ENCODE measurements at regions not wholly inside any gene's neighbourhood (a gene's known extent, or its start where the extent isn't known, plus 50 kb on each side); places are given as distances from the start of the nearest gene placed in this dataset.

- no peak for DNase-seq
- Histone ChIP-seq H3K4me1 (ENCODE audit: control insufficient read depth, insufficient read depth, low read length) (no peaks in the 10 kb centered on the region), H3K27ac (ENCODE audit: low read length) (no peak overlapping the region), H3K4me3 (ENCODE audit: low read length) (no peak overlapping the region), H3K27me3 (ENCODE audit: control insufficient read depth, insufficient read depth, low read length) (no peaks in the 10 kb centered on the region), H3K9me3 (ENCODE audit: control insufficient read depth, insufficient read depth, low read length) (no peaks in the 10 kb centered on the region), H3K36me3 (ENCODE audit: control insufficient read depth, insufficient read depth, low read length) (no peaks in the 10 kb centered on the region)
- Mint-ChIP-seq H3K36me3 (no peaks in the 10 kb centered on the region), H3K27me3 (ENCODE audit: low read depth in 2 of 2) (no peaks in the 10 kb centered on the region), H3K4me3 (no peak overlapping the region), H3K9me3 (no peaks in the 10 kb centered on the region), H3K27ac (no peak overlapping the region), H3K4me1 (no peaks in the 10 kb centered on the region)
- intact Hi-C loops (cut with micrococcal nuclease): no loop called here
- no peak for ATAC-seq
- 93% methylated on average over 12 of the region's 13 CpGs for WGBS (ENCODE audit: insufficient coverage)
- TF ChIP-seq, protein P1, sequence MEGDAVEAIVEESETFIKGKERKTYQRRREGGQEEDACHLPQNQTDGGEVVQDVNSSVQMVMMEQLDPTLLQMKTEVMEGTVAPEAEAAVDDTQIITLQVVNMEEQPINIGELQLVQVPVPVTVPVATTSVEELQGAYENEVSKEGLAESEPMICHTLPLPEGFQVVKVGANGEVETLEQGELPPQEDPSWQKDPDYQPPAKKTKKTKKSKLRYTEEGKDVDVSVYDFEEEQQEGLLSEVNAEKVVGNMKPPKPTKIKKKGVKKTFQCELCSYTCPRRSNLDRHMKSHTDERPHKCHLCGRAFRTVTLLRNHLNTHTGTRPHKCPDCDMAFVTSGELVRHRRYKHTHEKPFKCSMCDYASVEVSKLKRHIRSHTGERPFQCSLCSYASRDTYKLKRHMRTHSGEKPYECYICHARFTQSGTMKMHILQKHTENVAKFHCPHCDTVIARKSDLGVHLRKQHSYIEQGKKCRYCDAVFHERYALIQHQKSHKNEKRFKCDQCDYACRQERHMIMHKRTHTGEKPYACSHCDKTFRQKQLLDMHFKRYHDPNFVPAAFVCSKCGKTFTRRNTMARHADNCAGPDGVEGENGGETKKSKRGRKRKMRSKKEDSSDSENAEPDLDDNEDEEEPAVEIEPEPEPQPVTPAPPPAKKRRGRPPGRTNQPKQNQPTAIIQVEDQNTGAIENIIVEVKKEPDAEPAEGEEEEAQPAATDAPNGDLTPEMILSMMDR (IDR thresholded peaks at IDR 0.05): no peak
These were observed 66.3 kb upstream of the STX18 start for GRCh38 chr4:4608214-4608537.

DNA sequence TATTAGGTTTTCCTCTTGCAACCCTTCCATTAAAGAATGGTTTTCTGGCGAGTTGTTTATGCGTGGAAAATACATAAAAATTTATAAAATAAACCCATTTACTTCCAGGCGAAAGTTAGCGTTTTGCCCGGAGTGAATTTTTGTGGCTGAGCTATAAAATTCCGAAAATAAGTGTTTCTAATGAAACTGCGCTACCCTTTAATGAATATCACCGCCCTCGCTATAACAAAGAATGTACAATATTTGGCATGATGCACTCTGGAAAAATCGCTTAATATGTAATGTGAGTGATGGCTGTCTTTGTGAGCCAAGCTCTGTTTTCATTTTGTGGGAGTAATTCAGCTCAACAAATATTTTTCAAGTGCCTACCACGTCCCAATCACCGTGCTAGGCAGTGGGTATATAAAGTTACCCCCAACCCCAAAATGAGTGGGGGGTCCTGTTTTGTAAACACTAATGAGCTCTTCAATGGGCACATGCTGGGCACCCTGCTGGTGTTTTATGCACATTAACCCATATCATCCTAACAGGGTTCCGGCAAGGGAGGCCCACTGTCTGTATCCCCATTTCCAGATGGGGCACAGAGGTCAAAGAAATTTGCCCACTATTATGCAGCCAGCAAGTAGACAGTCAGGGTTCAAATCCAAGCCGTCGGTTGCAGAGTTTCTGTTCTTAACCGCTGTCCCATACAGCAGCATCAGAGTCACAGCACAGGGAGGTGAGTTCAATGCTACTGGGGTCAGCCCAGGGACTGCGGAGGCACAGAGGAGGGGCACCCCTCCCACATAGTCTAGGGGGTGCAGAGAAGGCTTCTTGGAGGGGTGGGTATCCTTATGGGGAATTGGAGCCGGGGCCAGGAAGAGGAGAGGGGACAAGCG is 65.7 kb upstream of the STX18 start:
- intact Hi-C loops (cut with micrococcal nuclease): no loop called here
- no peak for DNase-seq
- Mint-ChIP-seq H3K4me1 (no peaks in the 10 kb centered on the region), H3K9me3 (no peaks in the 10 kb centered on the region), H3K4me3 (no peak overlapping the region), H3K27me3 (ENCODE audit: low read depth in 2 of 2) (no peaks in the 10 kb centered on the region), H3K27ac (no peak overlapping the region), H3K36me3 (no peaks in the 10 kb centered on the region)
- no peaks in the 10 kb centered on the region for H3K9me3 ChIP-seq (ENCODE audit: control insufficient read depth, insufficient read depth, low read length)
- 98% methylated on average over 17 of the region's 19 CpGs for WGBS (ENCODE audit: insufficient coverage)
- no peak for ATAC-seq
- no peak overlapping the region for H3K4me3 ChIP-seq (ENCODE audit: low read length)
- TF ChIP-seq, protein P1 (IDR thresholded peaks at IDR 0.05): no peak
- no peaks in the 10 kb centered on the region for H3K27me3 ChIP-seq (ENCODE audit: control insufficient read depth, insufficient read depth, low read length)
- H3K36me3 ChIP-seq (ENCODE audit: control insufficient read depth, insufficient read depth, low read length): no peaks in the 10 kb centered on the region
- no peaks in the 10 kb centered on the region for H3K4me1 ChIP-seq (ENCODE audit: control insufficient read depth, insufficient read depth, low read length)
- no peak overlapping the region for H3K27ac ChIP-seq (ENCODE audit: low read length)

DNA sequence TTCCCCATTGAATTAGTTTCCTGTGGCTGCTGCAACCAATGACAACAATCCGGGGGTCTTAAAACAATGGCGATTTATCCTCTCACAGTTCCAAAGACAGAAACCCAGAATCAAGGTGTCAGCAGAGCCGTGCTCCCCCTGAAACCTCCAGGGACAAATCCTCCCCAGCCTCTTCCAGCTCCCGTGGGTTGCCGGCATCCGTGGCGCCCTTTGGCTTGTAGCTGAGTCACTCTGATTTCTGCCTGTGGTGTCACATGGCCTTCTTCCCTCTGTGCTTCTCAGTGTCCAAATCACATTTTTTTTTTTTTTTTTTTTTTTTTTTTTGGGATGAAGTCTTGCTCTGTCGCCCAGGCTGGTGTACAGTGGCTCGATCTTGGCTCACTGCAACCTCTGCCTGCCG is 64.5 kb upstream of the STX18 start:
- intact Hi-C loops (cut with micrococcal nuclease): no loop called here
- Mint-ChIP-seq H3K36me3 (no peaks in the 10 kb centered on the region), H3K4me3 (no peak overlapping the region), H3K27ac (no peak overlapping the region), H3K9me3 (no peaks in the 10 kb centered on the region), H3K27me3 (ENCODE audit: low read depth in 2 of 2) (no peaks in the 10 kb centered on the region), H3K4me1 (no peaks in the 10 kb centered on the region)
- 93% methylated on average over 10 of the region's 10 CpGs for WGBS (ENCODE audit: insufficient coverage)
- no peaks in the 10 kb centered on the region for H3K36me3 ChIP-seq (ENCODE audit: control insufficient read depth, insufficient read depth, low read length)
- TF ChIP-seq, protein P1 (IDR thresholded peaks at IDR 0.05): no peak
- ATAC-seq (no peak), DNase-seq (no peak)
- no peak overlapping the region for H3K4me3 ChIP-seq (ENCODE audit: low read length)
- H3K4me1 ChIP-seq (ENCODE audit: control insufficient read depth, insufficient read depth, low read length): no peaks in the 10 kb centered on the region
- H3K27ac ChIP-seq (ENCODE audit: low read length): no peak overlapping the region
- H3K9me3 ChIP-seq (ENCODE audit: control insufficient read depth, insufficient read depth, low read length): no peaks in the 10 kb centered on the region
- H3K27me3 ChIP-seq (ENCODE audit: control insufficient read depth, insufficient read depth, low read length): no peaks in the 10 kb centered on the region

GRCh38 chr4:4605849-4606248 is 64.0 kb upstream of the STX18 start:
- Histone ChIP-seq H3K27me3 (ENCODE audit: control insufficient read depth, insufficient read depth, low read length) (no peaks in the 10 kb centered on the region), H3K36me3 (ENCODE audit: control insufficient read depth, insufficient read depth, low read length) (no peaks in the 10 kb centered on the region), H3K4me3 (ENCODE audit: low read length) (no peak overlapping the region), H3K9me3 (ENCODE audit: control insufficient read depth, insufficient read depth, low read length) (no peaks in the 10 kb centered on the region), H3K4me1 (ENCODE audit: control insufficient read depth, insufficient read depth, low read length) (no peaks in the 10 kb centered on the region), H3K27ac (ENCODE audit: low read length) (no peak overlapping the region)
- ATAC-seq (no peak), DNase-seq (no peak)
- H3K27me3 Mint-ChIP-seq (ENCODE audit: low read depth in 2 of 2): no peaks in the 10 kb centered on the region
- intact Hi-C loops (cut with micrococcal nuclease): no loop called here
- TF ChIP-seq, protein P1 (IDR thresholded peaks at IDR 0.05): no peak
- no peaks in the 10 kb centered on the region for H3K9me3 Mint-ChIP-seq
- no peak overlapping the region for H3K27ac Mint-ChIP-seq
- WGBS (ENCODE audit: insufficient coverage): 85% methylated on average over 2 of the region's 2 CpGs
- no peaks in the 10 kb centered on the region for H3K4me1 Mint-ChIP-seq
- no peak overlapping the region for H3K4me3 Mint-ChIP-seq
- no peaks in the 10 kb centered on the region for H3K36me3 Mint-ChIP-seq
